ENCODE measurements at regions not wholly inside any gene's neighbourhood (a gene's known extent, or its start where the extent isn't known, plus 50 kb on each side); places are given as distances from the start of the nearest gene placed in this dataset.

DNA sequence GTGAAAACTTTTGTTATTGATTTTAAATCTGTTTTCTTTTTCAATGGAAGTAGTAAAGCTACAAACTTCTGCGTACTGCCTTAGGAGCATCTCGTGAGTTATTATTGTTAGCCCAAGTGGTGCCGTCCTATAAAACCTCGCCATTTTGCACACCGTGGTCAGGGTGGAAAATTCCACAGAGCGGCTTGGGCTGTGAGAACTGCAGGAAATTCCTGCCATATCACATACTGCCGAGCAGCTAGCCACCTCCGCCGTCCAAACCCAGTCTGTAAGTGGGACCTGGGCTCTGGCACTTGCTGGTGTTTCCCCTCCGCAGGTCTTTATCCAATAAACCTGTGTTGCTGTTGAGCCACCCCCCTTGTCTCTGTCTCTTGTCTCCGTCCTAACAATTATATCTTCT is 88.0 kb upstream of the POU2AF2 start:
- TF ChIP-seq, protein P1, sequence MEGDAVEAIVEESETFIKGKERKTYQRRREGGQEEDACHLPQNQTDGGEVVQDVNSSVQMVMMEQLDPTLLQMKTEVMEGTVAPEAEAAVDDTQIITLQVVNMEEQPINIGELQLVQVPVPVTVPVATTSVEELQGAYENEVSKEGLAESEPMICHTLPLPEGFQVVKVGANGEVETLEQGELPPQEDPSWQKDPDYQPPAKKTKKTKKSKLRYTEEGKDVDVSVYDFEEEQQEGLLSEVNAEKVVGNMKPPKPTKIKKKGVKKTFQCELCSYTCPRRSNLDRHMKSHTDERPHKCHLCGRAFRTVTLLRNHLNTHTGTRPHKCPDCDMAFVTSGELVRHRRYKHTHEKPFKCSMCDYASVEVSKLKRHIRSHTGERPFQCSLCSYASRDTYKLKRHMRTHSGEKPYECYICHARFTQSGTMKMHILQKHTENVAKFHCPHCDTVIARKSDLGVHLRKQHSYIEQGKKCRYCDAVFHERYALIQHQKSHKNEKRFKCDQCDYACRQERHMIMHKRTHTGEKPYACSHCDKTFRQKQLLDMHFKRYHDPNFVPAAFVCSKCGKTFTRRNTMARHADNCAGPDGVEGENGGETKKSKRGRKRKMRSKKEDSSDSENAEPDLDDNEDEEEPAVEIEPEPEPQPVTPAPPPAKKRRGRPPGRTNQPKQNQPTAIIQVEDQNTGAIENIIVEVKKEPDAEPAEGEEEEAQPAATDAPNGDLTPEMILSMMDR (IDR thresholded peaks at IDR 0.05), result no peak
- no peak for TF ChIP-seq POLR2A (IDR thresholded peaks at IDR 0.05)
